ENCODE measurements at regions not wholly inside any gene's neighbourhood (a gene's known extent, or its start where the extent isn't known, plus 50 kb on each side); places are given as distances from the start of the nearest gene placed in this dataset.
"Not testable (repeated sequence)": the region's sequence is repeated elsewhere in the genome, so short reads cannot be mapped to it uniquely, and the experiment has no call there.

DNA sequence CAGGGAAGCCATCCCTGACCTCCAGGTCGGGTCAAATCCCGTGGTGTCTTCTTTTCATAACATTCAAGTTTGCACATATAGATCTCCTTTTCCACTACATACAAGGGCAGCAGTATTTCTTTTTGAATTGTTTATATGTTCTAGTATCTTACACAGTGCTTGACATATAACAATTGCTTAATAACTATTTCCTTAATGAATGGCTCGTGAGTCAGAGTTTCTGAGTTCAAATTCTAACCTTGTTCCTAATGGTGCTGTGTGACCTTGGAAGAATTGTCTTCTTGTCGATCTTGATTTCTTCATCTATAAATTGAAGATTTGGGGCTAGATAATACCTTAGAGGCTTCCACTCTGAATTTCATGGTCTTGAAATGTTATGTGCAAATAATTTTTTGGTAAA lies 57.2 kb upstream of the PELI2 start:
- H3K27me3 ChIP-seq (ENCODE audit: insufficient read depth, low read length): no peaks in the 10 kb centered on the region
- no peak overlapping the region for H3K4me3 ChIP-seq (ENCODE audit: low read length)
- peaks cover 6% of the 10 kb centered on the region for H3K4me1 ChIP-seq (ENCODE audit: insufficient read depth, low read length)
- H3K36me3 ChIP-seq (ENCODE audit: insufficient read depth, low read depth, low read length): no peaks in the 10 kb centered on the region
- H3K27ac ChIP-seq (ENCODE audit: low read length): no peak overlapping the region
- no peak overlapping the region for H3K9ac ChIP-seq (ENCODE audit: low read depth, low read length)
- no peaks in the 10 kb centered on the region for H3K9me3 ChIP-seq (ENCODE audit: insufficient read depth, low read depth, low read length)

DNA sequence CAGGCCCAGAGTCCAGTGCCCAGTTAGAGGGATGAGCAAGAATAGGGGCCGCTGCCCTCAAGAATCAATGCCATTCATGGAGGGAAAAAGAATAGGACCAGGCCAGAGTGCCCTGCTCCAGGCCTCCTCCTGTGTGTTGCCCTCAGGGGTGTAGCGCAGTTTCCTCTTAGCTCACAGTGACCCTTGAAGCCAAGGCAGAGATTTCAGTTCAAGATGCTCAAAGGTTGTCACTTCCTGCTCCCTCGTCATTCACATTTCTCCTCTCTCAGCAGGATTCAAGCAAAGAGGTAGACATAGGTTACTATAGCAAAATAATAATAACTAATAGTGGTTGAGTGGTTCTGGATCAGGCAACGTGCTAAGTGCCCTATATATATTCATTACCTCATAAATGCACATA lies 55.1 kb upstream of the PELI2 start:
- Histone ChIP-seq H3K27me3 (ENCODE audit: insufficient read depth, low read length) (no peaks in the 10 kb centered on the region), H3K9me3 (ENCODE audit: insufficient read depth, low read depth, low read length) (no peaks in the 10 kb centered on the region), H3K4me3 (ENCODE audit: low read length) (no peak overlapping the region), H3K9ac (ENCODE audit: low read depth, low read length) (no peak overlapping the region), H3K27ac (ENCODE audit: low read length) (no peak overlapping the region), H3K4me1 (ENCODE audit: insufficient read depth, low read length) (no peaks in the 10 kb centered on the region), H3K36me3 (ENCODE audit: insufficient read depth, low read depth, low read length) (no peaks in the 10 kb centered on the region)

- H3K27me3 ChIP-seq (ENCODE audit: insufficient read depth, low read length): no peaks in the 10 kb centered on the region
Measured at GRCh38 chr14:56064513-56064912, 53.7 kb upstream of the PELI2 start.

DNA sequence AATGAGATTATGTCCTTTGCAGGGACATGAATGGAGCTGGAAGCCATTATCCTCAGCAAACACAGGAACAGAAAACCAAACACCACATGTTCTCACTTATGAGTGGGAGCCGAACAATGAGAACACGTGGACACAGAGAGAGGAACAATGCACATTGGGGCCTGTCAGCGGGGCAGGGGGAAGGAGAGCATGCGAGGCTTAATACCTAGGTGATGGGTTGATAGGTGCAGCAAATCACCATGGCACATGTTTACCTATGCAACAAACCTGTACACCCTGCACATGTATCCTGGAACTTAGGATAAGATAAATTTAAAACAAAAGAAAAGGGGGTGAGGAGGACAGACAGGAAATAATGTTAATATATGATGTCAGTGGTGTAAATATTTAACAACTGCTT lies 53.0 kb upstream of the PELI2 start:
- H3K27me3 ChIP-seq (ENCODE audit: insufficient read depth, low read length); H3K4me3 ChIP-seq (ENCODE audit: low read length); H3K4me1 ChIP-seq (ENCODE audit: insufficient read depth, low read length): not testable (repeated sequence)

More at GRCh38 chr14:56064513-56064912, 53.7 kb upstream of the PELI2 start:
- no peaks in the 10 kb centered on the region for H3K4me1 ChIP-seq (ENCODE audit: insufficient read depth, low read length)
- H3K36me3 ChIP-seq (ENCODE audit: insufficient read depth, low read depth, low read length): no peaks in the 10 kb centered on the region
- H3K27ac ChIP-seq (ENCODE audit: low read length): no peak overlapping the region
- no peak overlapping the region for H3K9ac ChIP-seq (ENCODE audit: low read depth, low read length)
- no peak overlapping the region for H3K4me3 ChIP-seq (ENCODE audit: low read length)
- H3K9me3 ChIP-seq (ENCODE audit: insufficient read depth, low read depth, low read length): no peaks in the 10 kb centered on the region

GRCh38 chr14:56065621-56066290 lies 52.5 kb upstream of the PELI2 start:
- H3K36me3 ChIP-seq (ENCODE audit: insufficient read depth, low read depth, low read length): no peaks in the 10 kb centered on the region
- no peaks in the 10 kb centered on the region for H3K27me3 ChIP-seq (ENCODE audit: insufficient read depth, low read length)

More for the DNA sequence above, 53.0 kb upstream of the PELI2 start:
- H3K9ac ChIP-seq (ENCODE audit: low read depth, low read length); H3K36me3 ChIP-seq (ENCODE audit: insufficient read depth, low read depth, low read length); H3K9me3 ChIP-seq (ENCODE audit: insufficient read depth, low read depth, low read length); H3K27ac ChIP-seq (ENCODE audit: low read length): not testable (repeated sequence)

More at GRCh38 chr14:56065621-56066290, 52.5 kb upstream of the PELI2 start:
- Histone ChIP-seq H3K9me3 (ENCODE audit: insufficient read depth, low read depth, low read length) (no peaks in the 10 kb centered on the region), H3K4me3 (ENCODE audit: low read length) (no peak overlapping the region), H3K4me1 (ENCODE audit: insufficient read depth, low read length) (no peaks in the 10 kb centered on the region), H3K9ac (ENCODE audit: low read depth, low read length) (no peak overlapping the region), H3K27ac (ENCODE audit: low read length) (no peak overlapping the region)

Data from iPS-20b (cell line).